HG03280 (cell line): ENCODE measurements at regions not wholly inside any gene's neighbourhood (a gene's known extent, or its start where the extent isn't known, plus 50 kb on each side); places are given as distances from the start of the nearest gene placed in this dataset.

Experiments
- ATAC-seq: cut with Tn5 transposase; IDR thresholded peaks from one replicate; pipeline ENCODE4 v1.9.1; 2021; ENCODE audit warnings: mild to moderate bottlenecking, moderate library complexity; ENCODE audit not compliant: unreplicated experiment

- no peak for ATAC-seq
Measured at GRCh38 chr22:49626361-49627216, 201.1 kb downstream of the BRD1 start.

GRCh38 chr22:49624421-49625177, 203.1 kb downstream of the BRD1 start:
- no peak for ATAC-seq

- ATAC-seq, result no peak
Measured at GRCh38 chr22:49623715-49624114, 204.0 kb downstream of the BRD1 start.

GRCh38 chr22:49623176-49623575, 204.5 kb downstream of the BRD1 start:
- no peak for ATAC-seq

GRCh38 chr22:49622241-49623105, 205.2 kb downstream of the BRD1 start:
- ATAC-seq, result no peak

- no peak for ATAC-seq
Measured at GRCh38 chr22:49621601-49622210, 206.0 kb downstream of the BRD1 start.

- ATAC-seq, result no peak
Measured at GRCh38 chr22:49620666-49621065, 207.0 kb downstream of the BRD1 start.

GRCh38 chr22:49620003-49620556, 207.6 kb downstream of the BRD1 start:
- no peak for ATAC-seq

- ATAC-seq, result no peak
Measured at GRCh38 chr22:49619301-49619700, 208.4 kb downstream of the BRD1 start.

- no peak for ATAC-seq
Measured at GRCh38 chr22:49618677-49618953, 209.1 kb downstream of the BRD1 start.

GRCh38 chr22:49617866-49618676, 209.6 kb downstream of the BRD1 start:
- no peak for ATAC-seq

GRCh38 chr22:49617264-49617663, 210.4 kb downstream of the BRD1 start:
- no peak for ATAC-seq

- no peak for ATAC-seq
Measured at GRCh38 chr22:49616356-49617231, 211.1 kb downstream of the BRD1 start.

- ATAC-seq, result no peak
Measured at GRCh38 chr22:49614966-49615965, 212.4 kb downstream of the BRD1 start.

GRCh38 chr22:49613511-49614270, 214.0 kb downstream of the BRD1 start:
- ATAC-seq, result no peak

- ATAC-seq, result no peak
Measured at GRCh38 chr22:49613108-49613507, 214.6 kb downstream of the BRD1 start.
